ENCODE measurements at regions not wholly inside any gene's neighbourhood (a gene's known extent, or its start where the extent isn't known, plus 50 kb on each side); places are given as distances from the start of the nearest gene placed in this dataset.

DNA sequence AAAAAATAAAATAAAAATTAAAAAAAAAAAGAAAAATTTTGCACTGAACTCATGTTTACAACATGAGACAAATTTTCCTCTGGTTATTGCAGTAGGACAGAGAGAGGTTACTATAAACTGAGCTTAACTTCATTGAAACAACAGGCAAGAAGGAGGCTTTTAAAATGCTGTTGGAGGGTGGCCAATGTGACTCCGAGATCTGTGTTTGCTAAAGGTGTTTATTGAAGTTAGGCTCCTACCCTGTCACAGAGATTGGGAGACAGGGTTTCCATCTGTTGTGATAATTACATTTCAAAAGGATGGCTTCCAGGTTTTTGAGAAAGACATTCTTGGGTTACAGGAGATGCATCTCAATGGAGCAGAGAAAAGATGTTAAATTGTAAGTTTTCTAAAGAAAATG lies 370.5 kb upstream of the HS3ST1 start:
- H3K27ac ChIP-seq (ENCODE audit: control insufficient read depth, insufficient read depth, low read length), result no peak overlapping the region
- H3K4me3 ChIP-seq (ENCODE audit: control insufficient read depth in 2 of 3, extremely low read depth in 1 of 3, insufficient read depth in 2 of 3, low read depth in 1 of 3, low read length in 3 of 3), result no peak overlapping the region
- H3K79me2 ChIP-seq (ENCODE audit: control insufficient read depth, insufficient read depth, low read length), result no peaks in the 10 kb centered on the region
- FAIRE-seq (no peak), DNase-seq (ENCODE audit: low read depth, low spot score) (no peak)
- H3K27me3 ChIP-seq (ENCODE audit: control insufficient read depth, extremely low read depth, insufficient read depth, low read length), result no peaks in the 10 kb centered on the region
- H3K4me1 ChIP-seq (ENCODE audit: control insufficient read depth, extremely low read depth, insufficient read depth, low read length), result no peaks in the 10 kb centered on the region
- no peak overlapping the region for H3K9ac ChIP-seq (ENCODE audit: control insufficient read depth, extremely low read depth, insufficient read depth, low read length)
- H3K36me3 ChIP-seq (ENCODE audit: control insufficient read depth in 2 of 2, extremely low read depth in 1 of 2, insufficient read depth in 2 of 2, low read length in 2 of 2), result no peaks in the 10 kb centered on the region
- no peaks in the 10 kb centered on the region for H4K20me1 ChIP-seq (ENCODE audit: control insufficient read depth, extremely low read depth, insufficient read depth, low read length)
- no peaks in the 10 kb centered on the region for H3K9me1 ChIP-seq (ENCODE audit: control insufficient read depth, extremely low read depth, insufficient read depth, low read length)
- dilution Hi-C loops (cut with MboI; ENCODE audit: extremely low pct_ligation_motif_present, low sequenced_read_pairs), result no loop called here
- TF ChIP-seq, protein P1, sequence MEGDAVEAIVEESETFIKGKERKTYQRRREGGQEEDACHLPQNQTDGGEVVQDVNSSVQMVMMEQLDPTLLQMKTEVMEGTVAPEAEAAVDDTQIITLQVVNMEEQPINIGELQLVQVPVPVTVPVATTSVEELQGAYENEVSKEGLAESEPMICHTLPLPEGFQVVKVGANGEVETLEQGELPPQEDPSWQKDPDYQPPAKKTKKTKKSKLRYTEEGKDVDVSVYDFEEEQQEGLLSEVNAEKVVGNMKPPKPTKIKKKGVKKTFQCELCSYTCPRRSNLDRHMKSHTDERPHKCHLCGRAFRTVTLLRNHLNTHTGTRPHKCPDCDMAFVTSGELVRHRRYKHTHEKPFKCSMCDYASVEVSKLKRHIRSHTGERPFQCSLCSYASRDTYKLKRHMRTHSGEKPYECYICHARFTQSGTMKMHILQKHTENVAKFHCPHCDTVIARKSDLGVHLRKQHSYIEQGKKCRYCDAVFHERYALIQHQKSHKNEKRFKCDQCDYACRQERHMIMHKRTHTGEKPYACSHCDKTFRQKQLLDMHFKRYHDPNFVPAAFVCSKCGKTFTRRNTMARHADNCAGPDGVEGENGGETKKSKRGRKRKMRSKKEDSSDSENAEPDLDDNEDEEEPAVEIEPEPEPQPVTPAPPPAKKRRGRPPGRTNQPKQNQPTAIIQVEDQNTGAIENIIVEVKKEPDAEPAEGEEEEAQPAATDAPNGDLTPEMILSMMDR (optimal IDR thresholded peaks at IDR 0.05 in 1 of 3, IDR thresholded peaks at IDR 0.05 in 1 of 3, conservative IDR thresholded peaks at IDR 0.05 in 1 of 3; ENCODE audit: extremely low read depth in 1 of 3, insufficient read depth in 2 of 3, low read length in 3 of 3), result no peak
- TF ChIP-seq EZH2 (IDR thresholded peaks at IDR 0.05; ENCODE audit: low read length), result no peak
- no peak overlapping the region for H2AFZ ChIP-seq (ENCODE audit: control insufficient read depth, low read length)
- no peak overlapping the region for H3K4me2 ChIP-seq (ENCODE audit: control insufficient read depth, extremely low read depth, insufficient read depth, low read depth, low read length)
- no peaks in the 10 kb centered on the region for H3K9me3 ChIP-seq (ENCODE audit: control insufficient read depth, low read depth, low read length)

DNA sequence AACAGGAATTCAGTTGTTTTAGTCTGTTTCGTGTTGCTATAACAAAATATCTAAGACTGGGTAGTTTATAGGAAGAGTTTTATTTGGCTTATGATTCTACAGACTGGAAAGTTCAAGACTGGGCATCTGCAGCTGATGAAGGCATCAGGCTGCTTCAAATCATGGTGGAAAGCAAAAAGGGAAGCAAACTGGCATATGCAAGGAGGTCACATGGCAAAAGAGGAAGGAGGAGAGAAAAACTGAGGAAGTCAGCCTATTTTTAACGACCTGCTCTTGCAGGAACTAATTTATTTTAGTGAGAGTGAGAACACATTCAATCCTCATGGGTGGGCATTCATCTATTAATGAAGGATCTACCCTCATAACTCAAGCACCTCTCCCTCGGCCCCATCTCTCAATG lies 363.1 kb upstream of the HS3ST1 start:
- H3K27ac ChIP-seq (ENCODE audit: control insufficient read depth, insufficient read depth, low read length), result no peak overlapping the region
- no peak overlapping the region for H3K9ac ChIP-seq (ENCODE audit: control insufficient read depth, extremely low read depth, insufficient read depth, low read length)
- DNase-seq (ENCODE audit: low read depth, low spot score), result no peak
- H3K9me1 ChIP-seq (ENCODE audit: control insufficient read depth, extremely low read depth, insufficient read depth, low read length), result no peaks in the 10 kb centered on the region
- H3K9me3 ChIP-seq (ENCODE audit: control insufficient read depth, low read depth, low read length), result no peaks in the 10 kb centered on the region
- TF ChIP-seq, protein P1 (optimal IDR thresholded peaks at IDR 0.05 in 1 of 3, IDR thresholded peaks at IDR 0.05 in 1 of 3, conservative IDR thresholded peaks at IDR 0.05 in 1 of 3; ENCODE audit: extremely low read depth in 1 of 3, insufficient read depth in 2 of 3, low read length in 3 of 3), result no peak
- no peak for TF ChIP-seq EZH2 (IDR thresholded peaks at IDR 0.05; ENCODE audit: low read length)
- no peaks in the 10 kb centered on the region for H3K36me3 ChIP-seq (ENCODE audit: control insufficient read depth in 2 of 2, extremely low read depth in 1 of 2, insufficient read depth in 2 of 2, low read length in 2 of 2)
- no peaks in the 10 kb centered on the region for H3K79me2 ChIP-seq (ENCODE audit: control insufficient read depth, insufficient read depth, low read length)
- no peak overlapping the region for H2AFZ ChIP-seq (ENCODE audit: control insufficient read depth, low read length)
- no peaks in the 10 kb centered on the region for H4K20me1 ChIP-seq (ENCODE audit: control insufficient read depth, extremely low read depth, insufficient read depth, low read length)
- H3K4me3 ChIP-seq (ENCODE audit: control insufficient read depth in 2 of 3, extremely low read depth in 1 of 3, insufficient read depth in 2 of 3, low read depth in 1 of 3, low read length in 3 of 3), result no peak overlapping the region
- H3K4me1 ChIP-seq (ENCODE audit: control insufficient read depth, extremely low read depth, insufficient read depth, low read length), result no peaks in the 10 kb centered on the region
- H3K4me2 ChIP-seq (ENCODE audit: control insufficient read depth, extremely low read depth, insufficient read depth, low read depth, low read length), result no peak overlapping the region
- dilution Hi-C loops (cut with MboI; ENCODE audit: extremely low pct_ligation_motif_present, low sequenced_read_pairs), result no loop called here
- H3K27me3 ChIP-seq (ENCODE audit: control insufficient read depth, extremely low read depth, insufficient read depth, low read length), result no peaks in the 10 kb centered on the region
- no peak for FAIRE-seq

All from keratinocyte (primary cell).